Body of pancreas (tissue), 4 donors: ENCODE measurements at regions not wholly inside any gene's neighbourhood (a gene's known extent, or its start where the extent isn't known, plus 50 kb on each side); places are given as distances from the start of the nearest gene placed in this dataset.

Source experiments
- POLR2A ChIP-seq, 3 donors: fragments of 450-650 bp; IDR thresholded peaks; one replicate each; pipeline ENCODE4 v1.6.1; 2016; ENCODE audit warnings: antibody characterized with exemption in 3 of 3, mild to moderate bottlenecking in 2 of 3
- TF ChIP-seq, protein P1 (sequence below), 7 experiments: fragments of 450-650 bp in 4 of 7; fragments of 200-600 bp in 3 of 7; sonication (generic) in 3 of 7; IDR thresholded peaks; one replicate each; pipeline ENCODE4 v1.5.1; 2016 to 2019; ENCODE audit warnings: antibody characterized with exemption in 7 of 7

- TF ChIP-seq, protein P1, sequence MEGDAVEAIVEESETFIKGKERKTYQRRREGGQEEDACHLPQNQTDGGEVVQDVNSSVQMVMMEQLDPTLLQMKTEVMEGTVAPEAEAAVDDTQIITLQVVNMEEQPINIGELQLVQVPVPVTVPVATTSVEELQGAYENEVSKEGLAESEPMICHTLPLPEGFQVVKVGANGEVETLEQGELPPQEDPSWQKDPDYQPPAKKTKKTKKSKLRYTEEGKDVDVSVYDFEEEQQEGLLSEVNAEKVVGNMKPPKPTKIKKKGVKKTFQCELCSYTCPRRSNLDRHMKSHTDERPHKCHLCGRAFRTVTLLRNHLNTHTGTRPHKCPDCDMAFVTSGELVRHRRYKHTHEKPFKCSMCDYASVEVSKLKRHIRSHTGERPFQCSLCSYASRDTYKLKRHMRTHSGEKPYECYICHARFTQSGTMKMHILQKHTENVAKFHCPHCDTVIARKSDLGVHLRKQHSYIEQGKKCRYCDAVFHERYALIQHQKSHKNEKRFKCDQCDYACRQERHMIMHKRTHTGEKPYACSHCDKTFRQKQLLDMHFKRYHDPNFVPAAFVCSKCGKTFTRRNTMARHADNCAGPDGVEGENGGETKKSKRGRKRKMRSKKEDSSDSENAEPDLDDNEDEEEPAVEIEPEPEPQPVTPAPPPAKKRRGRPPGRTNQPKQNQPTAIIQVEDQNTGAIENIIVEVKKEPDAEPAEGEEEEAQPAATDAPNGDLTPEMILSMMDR (IDR thresholded peaks at IDR 0.05) = no peak
- no peak for TF ChIP-seq POLR2A (IDR thresholded peaks at IDR 0.05)
Observed at GRCh38 chr9:109859447-109859846, 79.4 kb downstream of the PALM2AKAP2 start.
